K562 (cell line): ENCODE measurements at regions not wholly inside any gene's neighbourhood (a gene's known extent, or its start where the extent isn't known, plus 50 kb on each side); places are given as distances from the start of the nearest gene placed in this dataset.

Experiments
- ATAC-seq: fragments of 200-7000 bp; cut with Tn5 transposase; 3 replicates; pipeline ENCODE4 v1.9.1; 2020; ENCODE audit warnings: moderate library complexity
- BruUV-seq: library from RNA; stranded (reverse); fragments of 400-500 nt; replicated peaks from 2 replicates; lab custom pipeline; 2021; lab: Mats Ljungman, UMichigan
- CTCF ChIA-PET: fragments of 300-600 bp; formaldehyde crosslinking; extraction: SDS; loops from one replicate; lab custom pipeline; 2021; ENCODE audit warnings: low intra/inter-chr PET ratio; lab: Yijun Ruan, JAX
- POLR2A ChIA-PET: fragments of 300-600, 350-650 bp; sonication (Branson Sonifier 250); formaldehyde crosslinking; extraction: SDS; loops from one replicate; lab custom pipeline; 2021; ENCODE audit warnings: antibody characterized with exemption, inconsistent platforms; lab: Yijun Ruan, JAX
- DNase-seq, 4 experiments: peaks; one replicate each; pipeline versions ENCODE4 v3.0.0 to v3.0.0-alpha.2; 2011 to 2018; ENCODE audit warnings: low spot score in 3 of 4, mixed read lengths in 3 of 4; ENCODE audit errors: extremely low read depth in 1 of 4
- FAIRE-seq: peaks from 2 replicates; lab custom pipeline; 2011; peaks lifted over from hg19 to GRCh38; lab: Jason Lieb, UNC
- H2AFZ ChIP-seq: 2 replicates; pipeline ENCODE4 v1.6.0; 2011; ENCODE audit warnings: low read depth, low read length, control low read depth, inconsistent platforms
- H3K27ac ChIP-seq: fragments of 200-600 bp; 3 replicates; pipeline ENCODE4 v1.8.0; 2011; ENCODE audit warnings: low read depth, mild to moderate bottlenecking, control low read depth, inconsistent platforms, low read length, moderate library complexity, mixed read lengths; ENCODE audit errors: extremely low read depth
- H3K27me3 ChIP-seq, 2 experiments: fragments of 300-600 bp in 1 of 2; 2 replicates in 1 of 2; 3 replicates in 1 of 2; pipeline versions ENCODE4 v1.6.0 to v1.8.0; 2011; ENCODE audit warnings: inconsistent platforms in 2 of 2, low read length in 2 of 2, mild to moderate bottlenecking in 1 of 2, mixed read lengths in 1 of 2, moderate library complexity in 1 of 2; ENCODE audit not compliant: control insufficient read depth in 2 of 2, insufficient read depth in 2 of 2
- H3K36me3 ChIP-seq: fragments of 300-600 bp; 3 replicates; pipeline ENCODE4 v1.8.0; 2011; ENCODE audit warnings: mild to moderate bottlenecking, low read length, inconsistent platforms; ENCODE audit not compliant: control insufficient read depth, insufficient read depth
- H3K4me1 ChIP-seq, 2 experiments: fragments of 200-600 bp in 1 of 2; replicated peaks in 1 of 2; 2 replicates in 1 of 2; 3 replicates in 1 of 2; pipeline versions ENCODE4 v1.5.1 to v1.8.0; 2011; ENCODE audit warnings: inconsistent platforms in 2 of 2, low read length in 2 of 2, mild to moderate bottlenecking in 1 of 2, mixed read lengths in 1 of 2, moderate library complexity in 1 of 2; ENCODE audit not compliant: control insufficient read depth in 2 of 2, insufficient read depth in 2 of 2
- H3K4me2 ChIP-seq: 2 replicates; pipeline ENCODE4 v1.6.1; 2011; ENCODE audit warnings: low read length, control low read depth, inconsistent platforms, mixed read lengths; ENCODE audit not compliant: insufficient read depth
- H3K4me3 ChIP-seq: fragments of 200-600 bp; sonication (generic), shearing (Covaris generic); 2 replicates; pipeline ENCODE4 v1.5.1; 2016; ENCODE audit warnings: control low read depth, inconsistent platforms
- H3K79me2 ChIP-seq: fragments of 200-600 bp; 3 replicates; pipeline ENCODE4 v1.8.0; 2011; ENCODE audit warnings: low read length, inconsistent platforms; ENCODE audit not compliant: control insufficient read depth, insufficient read depth
- H3K9ac ChIP-seq, 2 experiments: 2 replicates each; pipeline versions ENCODE4 v1.6.0 to v1.6.1; 2011; ENCODE audit warnings: low read depth in 2 of 2, low read length in 2 of 2, control low read depth in 1 of 2, inconsistent platforms in 1 of 2, mild to moderate bottlenecking in 1 of 2, mixed read lengths in 1 of 2; ENCODE audit not compliant: insufficient read depth in 1 of 2
- H3K9me1 ChIP-seq: one replicate; pipeline ENCODE4 v1.6.0; 2011; ENCODE audit warnings: inconsistent platforms, mild to moderate bottlenecking, low read length, moderate library complexity; ENCODE audit not compliant: control insufficient read depth, insufficient read depth
- H3K9me3 ChIP-seq: replicated peaks from 2 replicates; pipeline ENCODE4 v1.5.1; 2011; ENCODE audit warnings: low read depth, low read length, inconsistent platforms; ENCODE audit not compliant: control insufficient read depth, insufficient read depth
- H4K20me1 ChIP-seq: replicated peaks from 2 replicates; pipeline ENCODE4 v1.6.1; 2011; ENCODE audit warnings: low read length, inconsistent platforms, mixed read lengths; ENCODE audit not compliant: control insufficient read depth, insufficient read depth
- CBX3 ChIP-seq, 2 experiments: IDR thresholded peaks; 1 replicate in 1 of 2; 2 replicates in 1 of 2; pipeline ENCODE4 v1.6.1; 2012; ENCODE audit warnings: inconsistent platforms in 2 of 2, low read length in 2 of 2, borderline replicate concordance in 1 of 2, control low read depth in 1 of 2
- DLX4 ChIP-seq: fragments of 250-450 bp; sonication (Bioruptor Pico); IDR thresholded peaks from 2 replicates; pipeline ENCODE4 v1.6.1; 2021; ENCODE audit warnings: mild to moderate bottlenecking
- HDAC3 ChIP-seq: fragments of 450-650 bp; IDR thresholded peaks from 2 replicates; pipeline ENCODE4 v1.6.1; 2018; ENCODE audit warnings: borderline replicate concordance, mild to moderate bottlenecking, moderate library complexity; ENCODE audit not compliant: partially characterized antibody
- MBD1 ChIP-seq: fragments of 250-450 bp; sonication (Bioruptor Pico); IDR thresholded peaks from 2 replicates; pipeline ENCODE4 v1.8.0; 2022; ENCODE audit warnings: inconsistent platforms
- MTA1 ChIP-seq: fragments of 450-650 bp; IDR thresholded peaks from 2 replicates; pipeline ENCODE4 v1.6.1; 2017; ENCODE audit warnings: borderline replicate concordance
- RAD21 ChIP-seq, 2 experiments: fragments of 250-450 bp in 1 of 2; fragments of 450-650 bp in 1 of 2; sonication (Bioruptor Pico) in 1 of 2; formaldehyde crosslinking in 1 of 2; IDR thresholded peaks in 1 of 2; conservative IDR thresholded peaks in 1 of 2; 2 replicates each; pipeline versions ENCODE4 v1.4.0 to v1.8.0; 2020 to 2022; ENCODE audit warnings: mild to moderate bottlenecking in 2 of 2, moderate library complexity in 1 of 2
- RAD51 ChIP-seq: fragments of 450-650 bp; IDR thresholded peaks from 2 replicates; pipeline ENCODE4 v1.7.1; 2016; ENCODE audit warnings: low read depth, mild to moderate bottlenecking, borderline replicate concordance
- RBM14 ChIP-seq: fragments of 200-400 bp; formaldehyde crosslinking; IDR thresholded peaks from 2 replicates; pipeline ENCODE4 v1.6.1; 2018; ENCODE audit warnings: low read depth, mild to moderate bottlenecking, low read length, moderate library complexity, borderline replicate concordance; ENCODE audit not compliant: insufficient read depth
- SLC30A9 ChIP-seq: fragments of 250-450 bp; sonication (Bioruptor Pico); IDR thresholded peaks from 2 replicates; pipeline ENCODE4 v1.8.0; 2022; ENCODE audit warnings: mild to moderate bottlenecking, moderate library complexity
- ZNF384 ChIP-seq: IDR thresholded peaks from 2 replicates; pipeline ENCODE4 v1.6.1; 2012; ENCODE audit warnings: low read depth, low read length, improper control_type of control experiment
- WGBS: fragments of 100-300 bp; shearing (Covaris generic); methylation state at CpG from one replicate; pipeline ENCODE4 v1.1.6; 2016; ENCODE audit warnings: low coverage, mixed read lengths; ENCODE audit not compliant: insufficient coverage; ENCODE audit errors: missing lambda C conversion rate; 5-methylcytosine and 5-hydroxymethylcytosine counted together
- in situ Hi-C: fragments of 300-500 bp; cut with MboI; formaldehyde crosslinking; loops from 4 replicates; pipeline ENCODE4 v1.15.0; 2018; ENCODE audit warnings: inconsistent platforms, mixed read lengths
- intact Hi-C: fragments of 100-400 bp; cut with micrococcal nuclease; formaldehyde crosslinking; loops from 2 replicates; pipeline ENCODE4 v1.14.2; 2022
- TF ChIP-seq, protein P1 (sequence below): fragments of 250-450 bp; sonication (Bioruptor Pico); IDR thresholded peaks from 2 replicates; pipeline ENCODE4 v1.8.0; 2021; ENCODE audit warnings: moderate library complexity, mild to moderate bottlenecking, inconsistent platforms

GRCh38 chr13:24985107-24985506 is 110.8 kb upstream of the PABPC3 start:
- BruUV-seq: no TSS peak
- FAIRE-seq: peak; percentile 65
- ChIA-PET POLR2A (interaction anchor here (0.7 to 1.3 kb wide), 2 partner anchors 10 to 611 kb away, joined by 3 to 4 read pairs; no protein-coding TSS in a partner anchor), CTCF (no interaction called here)
- H3K9me3 ChIP-seq: no peaks in the 10 kb centered on the region
- WGBS: 7% methylated on average over 4 of the region's 5 CpGs
- no peak overlapping the region for H3K4me2 ChIP-seq
- H3K36me3 ChIP-seq: no peaks in the 10 kb centered on the region
- H3K79me2 ChIP-seq: no peaks in the 10 kb centered on the region
- peaks cover 4 to 32% of the 10 kb centered on the region in 2 experiments; a peak in 3 of 5 replicates for H3K27me3 ChIP-seq
- peak; percentile 91 for ATAC-seq
- H3K4me3 ChIP-seq: no peak overlapping the region
- in situ Hi-C loops: loop anchor here (25.0 kb wide), 1 partner anchor 248 kb away; no protein-coding TSS in a partner anchor
- peaks cover 0 to 3% of the 10 kb centered on the region in 2 experiments; a peak in 3 of 5 replicates for H3K4me1 ChIP-seq
- intact Hi-C loops: loop anchor here (1.0 kb wide), 1 partner anchor 244 kb away; no protein-coding TSS in a partner anchor
- H3K9me1 ChIP-seq: no peaks in the 10 kb centered on the region
- no peak overlapping the region for H3K9ac ChIP-seq
- no peak overlapping the region for H2AFZ ChIP-seq
- DNase-seq: peak in 2 of 4 experiments; percentile 17 to 49
- H3K27ac ChIP-seq: no peak overlapping the region
- no peaks in the 10 kb centered on the region for H4K20me1 ChIP-seq
- no peak for TF ChIP-seq RBM14
- TF ChIP-seq MTA1: no peak
- TF ChIP-seq RAD51: no peak
- TF ChIP-seq, protein P1, sequence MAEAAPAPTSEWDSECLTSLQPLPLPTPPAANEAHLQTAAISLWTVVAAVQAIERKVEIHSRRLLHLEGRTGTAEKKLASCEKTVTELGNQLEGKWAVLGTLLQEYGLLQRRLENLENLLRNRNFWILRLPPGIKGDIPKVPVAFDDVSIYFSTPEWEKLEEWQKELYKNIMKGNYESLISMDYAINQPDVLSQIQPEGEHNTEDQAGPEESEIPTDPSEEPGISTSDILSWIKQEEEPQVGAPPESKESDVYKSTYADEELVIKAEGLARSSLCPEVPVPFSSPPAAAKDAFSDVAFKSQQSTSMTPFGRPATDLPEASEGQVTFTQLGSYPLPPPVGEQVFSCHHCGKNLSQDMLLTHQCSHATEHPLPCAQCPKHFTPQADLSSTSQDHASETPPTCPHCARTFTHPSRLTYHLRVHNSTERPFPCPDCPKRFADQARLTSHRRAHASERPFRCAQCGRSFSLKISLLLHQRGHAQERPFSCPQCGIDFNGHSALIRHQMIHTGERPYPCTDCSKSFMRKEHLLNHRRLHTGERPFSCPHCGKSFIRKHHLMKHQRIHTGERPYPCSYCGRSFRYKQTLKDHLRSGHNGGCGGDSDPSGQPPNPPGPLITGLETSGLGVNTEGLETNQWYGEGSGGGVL (CRISPR knock-in tag): no peak
- TF ChIP-seq CBX3 (IDR thresholded peaks at IDR 0.05; ENCODE audit: borderline replicate concordance in 1 of 2, low read length in 2 of 2): no peak
- no peak for TF ChIP-seq SLC30A9 (CRISPR knock-in tag)
- TF ChIP-seq HDAC3: no peak
- no peak for TF ChIP-seq DLX4
- TF ChIP-seq ZNF384: 0 out of 2 replicates have a peak, but pooled peaks have one; percentile 26
- TF ChIP-seq MBD1: no peak
- TF ChIP-seq RAD21 (CRISPR knock-in tag; conservative IDR thresholded peaks at IDR 0.05 in 1 of 2, IDR thresholded peaks at IDR 0.05 in 1 of 2): peak; percentile 27 to 70
